Activated CD4-positive, alpha-beta T cell treated with anti-CD3 and anti-CD28 coated beads, Interleukin-10, Interleukin-2, amounts not matched to agents 100 ng/mL and 50 ng/mL, durations not matched to agents 16 hours and 8 hours (primary cell): ENCODE measurements at regions not wholly inside any gene's neighbourhood (a gene's known extent, or its start where the extent isn't known, plus 50 kb on each side); places are given as distances from the start of the nearest gene placed in this dataset.
"Not testable (repeated sequence)": the region's sequence is repeated elsewhere in the genome, so short reads cannot be mapped to it uniquely, and the experiment has no call there.

Experiments
- DNase-seq: peaks from one replicate; pipeline ENCODE4 v3.0.0-alpha.2; 2020

DNA sequence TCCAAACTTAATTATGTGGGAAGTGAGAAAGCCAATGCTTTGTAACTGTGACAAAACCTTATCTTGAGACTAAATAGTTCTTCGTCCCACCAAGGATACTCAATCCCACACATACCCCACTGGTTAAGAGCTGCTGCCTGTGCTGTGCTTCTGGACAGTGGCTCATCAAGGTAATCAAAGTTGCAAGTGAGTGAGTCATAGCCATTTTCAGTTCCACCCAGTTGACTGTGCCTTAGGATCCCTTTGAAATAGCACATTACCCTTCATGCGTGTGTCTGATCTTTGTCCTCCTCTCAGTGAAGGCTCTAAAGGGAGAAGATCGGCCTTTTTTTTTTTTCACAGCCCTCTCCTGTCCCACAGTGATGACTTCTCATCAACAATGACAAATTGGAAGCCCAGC lies 706.0 kb upstream of the AUTS2 start:
- no peak for DNase-seq

DNA sequence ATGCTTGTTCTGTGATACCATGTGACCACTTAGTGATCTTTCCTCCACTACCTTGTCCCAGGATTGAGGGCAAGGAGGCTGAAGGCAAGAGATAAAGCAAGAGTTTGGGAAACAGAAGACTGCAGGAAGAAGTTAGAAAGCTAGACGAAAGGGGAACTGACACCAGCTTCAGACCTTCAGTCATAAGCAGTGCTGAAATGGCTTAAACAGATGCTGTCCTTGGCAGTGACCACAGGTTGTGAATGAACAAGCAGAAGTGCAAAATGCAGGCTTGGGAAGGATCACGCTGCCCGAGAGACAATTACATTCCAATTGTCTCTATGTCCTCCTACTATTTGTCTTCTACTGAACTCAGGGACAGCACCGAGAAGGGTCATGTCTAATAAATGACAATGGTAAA lies 704.9 kb upstream of the AUTS2 start:
- no peak for DNase-seq

DNA sequence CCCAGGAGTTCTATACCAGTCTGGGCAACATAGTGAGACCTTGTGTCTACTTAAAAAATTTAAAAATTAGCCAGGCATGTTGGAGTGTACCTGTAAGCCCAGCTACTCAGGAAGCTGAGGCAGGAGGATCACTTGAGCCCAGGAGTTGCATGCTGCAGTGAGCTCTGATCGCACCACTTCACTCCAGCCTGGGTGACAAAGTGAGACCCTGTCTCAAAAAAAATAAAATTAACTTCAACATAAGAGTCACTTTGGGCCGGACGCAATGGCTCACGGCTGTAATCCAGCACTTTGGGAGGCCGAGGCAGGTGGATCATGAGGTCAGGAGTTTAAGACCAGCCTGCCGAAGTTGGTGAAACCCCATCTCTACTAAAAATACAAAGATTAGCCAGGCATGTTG lies 699.1 kb upstream of the AUTS2 start:
- DNase-seq: not testable (repeated sequence)

DNA sequence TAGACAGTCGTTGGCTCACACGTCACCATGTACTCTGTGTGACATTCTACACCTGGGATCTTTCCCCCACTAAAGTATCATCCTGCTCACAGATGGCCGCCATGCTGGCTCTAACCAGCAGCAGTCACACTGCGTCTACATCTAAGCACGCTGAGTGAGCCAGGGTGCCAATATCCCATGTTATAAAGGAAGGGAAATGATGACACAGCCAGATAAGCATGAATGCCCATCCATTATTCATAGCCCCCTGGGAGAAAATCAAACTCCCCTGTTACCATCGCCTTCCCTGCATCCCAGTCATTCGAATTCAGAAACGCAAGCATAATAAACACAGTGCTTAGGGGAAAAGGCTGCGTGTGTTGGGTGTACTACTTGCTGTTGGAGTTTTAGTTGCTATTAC lies 698.2 kb upstream of the AUTS2 start:
- no peak for DNase-seq

DNA sequence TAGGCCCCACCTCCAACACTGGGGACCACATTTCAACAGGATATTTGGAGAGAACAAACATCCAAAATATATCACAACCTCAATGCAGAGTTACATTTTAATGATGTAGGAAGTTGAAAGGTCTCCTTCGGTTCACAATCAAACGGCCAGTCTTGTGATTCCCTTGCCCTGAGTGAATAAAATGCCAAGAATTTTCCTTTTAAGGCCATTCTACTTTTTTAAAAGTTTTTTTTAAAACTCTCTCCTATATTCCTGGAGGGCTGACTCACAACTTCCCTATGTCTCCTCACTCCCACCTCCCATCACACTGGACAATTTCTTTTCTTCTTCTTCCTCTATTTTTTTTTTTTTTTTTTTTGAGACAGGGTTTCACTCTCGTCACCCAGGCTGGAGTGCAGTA lies 693.6 kb upstream of the AUTS2 start:
- DNase-seq: no peak

DNA sequence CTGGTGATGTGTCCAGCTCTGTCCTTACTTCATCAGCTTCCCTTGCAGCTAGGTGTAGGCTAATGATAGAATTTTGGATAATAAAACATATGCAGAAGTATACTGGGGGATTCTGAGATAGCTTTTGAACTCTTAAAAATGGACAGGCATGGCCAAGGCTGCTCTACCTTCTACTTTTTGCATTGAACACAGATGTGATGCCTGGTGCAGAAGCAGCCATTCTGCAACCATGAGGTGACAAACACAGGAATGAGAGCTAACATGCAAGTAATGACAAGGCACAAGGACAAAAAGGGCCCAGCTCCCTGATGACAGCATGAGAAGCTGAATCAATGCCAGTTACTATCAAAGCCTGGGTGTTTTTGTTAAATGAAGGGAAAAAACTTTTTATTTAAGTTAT lies 686.5 kb upstream of the AUTS2 start:
- DNase-seq: no peak

DNA sequence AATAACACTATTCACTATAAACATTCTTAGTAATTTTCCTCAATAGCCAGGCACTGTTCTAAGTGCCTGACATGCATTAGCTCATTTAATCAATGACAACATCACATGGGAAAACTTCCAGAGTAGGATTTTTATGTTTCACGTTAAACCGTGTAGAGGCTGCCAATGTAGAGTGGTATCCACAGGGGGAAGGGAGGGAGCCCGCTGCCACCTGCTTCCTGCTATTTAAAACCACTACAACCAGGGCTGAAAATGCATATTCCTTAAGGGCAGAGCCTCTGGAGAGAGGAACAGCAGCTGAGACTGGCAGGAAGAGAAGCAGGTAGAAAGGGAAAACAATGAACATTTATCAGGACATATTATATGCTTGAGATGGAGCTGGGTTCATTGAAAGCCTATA lies 684.3 kb upstream of the AUTS2 start:
- no peak for DNase-seq

DNA sequence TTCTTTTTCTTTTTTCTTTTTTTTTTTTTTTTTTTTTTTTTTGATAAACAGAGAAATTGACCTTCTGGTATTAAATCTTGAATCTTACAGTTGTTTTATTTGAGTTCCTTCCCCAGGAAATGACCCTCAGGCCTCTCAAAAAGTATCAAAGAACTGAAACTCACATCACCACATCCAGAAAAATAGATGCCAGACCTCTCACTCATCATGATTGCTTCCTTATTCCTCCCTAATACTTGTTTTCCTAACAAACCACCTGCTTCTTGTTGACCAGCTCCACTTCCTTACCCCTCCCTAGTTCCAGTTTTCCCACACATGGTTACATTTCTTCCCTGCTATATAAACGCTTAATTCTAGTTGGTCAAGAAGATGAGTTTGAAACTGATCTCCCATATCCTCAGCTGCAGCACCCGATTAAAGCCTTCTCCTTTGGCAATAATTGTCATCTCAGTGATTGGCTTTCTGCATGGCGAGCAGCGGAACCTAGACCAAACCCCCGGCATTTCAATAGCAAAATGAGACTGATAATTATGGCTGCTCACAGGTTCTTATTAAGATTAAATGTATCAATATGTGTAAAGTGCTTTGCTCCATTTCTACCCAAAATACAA lies 681.1 kb upstream of the AUTS2 start:
- DNase-seq: no peak

DNA sequence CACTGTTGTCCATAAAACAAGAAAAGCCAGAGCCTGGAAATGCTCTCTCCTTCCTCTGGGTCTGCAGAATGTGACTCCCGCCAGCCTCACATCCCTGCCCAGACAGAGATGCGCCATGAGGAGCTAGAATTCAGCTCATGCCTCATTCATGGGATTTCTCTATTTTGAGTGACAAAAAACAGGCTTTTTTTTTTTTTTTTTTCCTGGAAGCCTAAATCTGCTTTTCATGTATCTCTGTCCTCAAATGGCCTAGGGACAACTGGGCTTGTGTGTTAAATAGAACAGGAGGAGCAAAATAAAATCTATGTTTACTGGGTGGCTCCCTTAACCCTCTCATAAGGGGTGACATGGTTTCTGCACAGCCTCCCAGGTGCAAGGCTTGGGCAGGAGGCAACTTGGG lies 679.7 kb upstream of the AUTS2 start:
- no peak for DNase-seq

DNA sequence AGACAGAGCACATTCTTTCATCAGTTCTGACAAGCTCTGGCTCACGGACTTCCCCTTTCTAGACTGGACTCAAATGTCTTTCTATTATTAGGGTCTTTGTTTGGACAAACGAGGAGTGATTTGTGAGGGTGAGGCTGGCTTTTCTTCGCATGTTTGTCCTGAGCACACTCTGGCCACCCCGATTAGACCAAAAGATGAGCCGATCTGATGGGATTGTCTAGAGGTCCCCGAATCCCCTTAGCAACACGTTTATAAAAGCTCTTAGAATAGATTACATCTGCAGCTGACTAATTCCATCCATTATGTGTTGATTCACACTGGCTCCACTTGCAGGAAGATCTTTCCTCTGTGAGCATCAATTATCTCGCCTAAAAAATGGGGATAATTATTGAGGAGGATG lies 675.4 kb upstream of the AUTS2 start:
- no peak for DNase-seq

DNA sequence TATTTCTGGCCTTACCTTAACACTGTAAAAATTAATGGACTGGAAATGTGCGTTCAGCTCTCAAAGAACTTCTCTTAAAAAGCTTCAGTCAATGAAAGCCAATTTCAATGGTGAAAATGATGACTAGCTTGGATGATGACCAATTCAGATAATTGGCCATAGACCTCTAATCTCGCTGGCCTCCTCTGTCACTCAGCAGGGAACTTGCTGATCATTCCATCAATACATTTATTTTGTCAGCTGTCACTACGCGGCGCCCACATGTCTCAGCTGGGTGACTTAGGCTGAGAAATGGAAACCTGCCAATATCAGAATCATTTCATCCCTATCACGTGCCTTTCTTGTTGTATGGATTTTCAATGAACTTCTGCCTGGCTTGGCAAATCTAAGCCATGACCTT lies 673.0 kb upstream of the AUTS2 start:
- DNase-seq: no peak

DNA sequence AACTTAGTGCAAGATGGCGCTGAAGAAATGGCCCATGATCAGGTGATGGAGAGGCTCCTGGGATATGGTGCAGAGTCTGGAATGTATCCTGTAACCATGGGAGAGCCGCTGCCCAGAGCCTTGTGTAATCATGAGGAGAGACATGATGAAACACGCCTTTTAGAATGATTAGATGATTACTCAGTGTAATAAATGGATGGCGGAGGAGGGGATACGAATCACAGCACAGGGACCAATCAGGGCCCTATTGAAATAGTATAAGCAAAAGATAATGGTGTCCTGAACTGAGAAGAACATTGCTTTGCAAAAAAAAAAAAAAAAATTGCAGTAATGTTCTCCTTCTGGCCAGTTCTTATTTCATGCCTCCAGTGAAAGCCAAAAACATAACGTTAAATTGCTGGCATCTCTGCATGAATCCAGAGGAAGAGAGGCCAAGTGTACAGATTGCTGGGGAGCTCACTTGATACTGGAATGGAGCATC lies 668.5 kb upstream of the AUTS2 start:
- no peak for DNase-seq

DNA sequence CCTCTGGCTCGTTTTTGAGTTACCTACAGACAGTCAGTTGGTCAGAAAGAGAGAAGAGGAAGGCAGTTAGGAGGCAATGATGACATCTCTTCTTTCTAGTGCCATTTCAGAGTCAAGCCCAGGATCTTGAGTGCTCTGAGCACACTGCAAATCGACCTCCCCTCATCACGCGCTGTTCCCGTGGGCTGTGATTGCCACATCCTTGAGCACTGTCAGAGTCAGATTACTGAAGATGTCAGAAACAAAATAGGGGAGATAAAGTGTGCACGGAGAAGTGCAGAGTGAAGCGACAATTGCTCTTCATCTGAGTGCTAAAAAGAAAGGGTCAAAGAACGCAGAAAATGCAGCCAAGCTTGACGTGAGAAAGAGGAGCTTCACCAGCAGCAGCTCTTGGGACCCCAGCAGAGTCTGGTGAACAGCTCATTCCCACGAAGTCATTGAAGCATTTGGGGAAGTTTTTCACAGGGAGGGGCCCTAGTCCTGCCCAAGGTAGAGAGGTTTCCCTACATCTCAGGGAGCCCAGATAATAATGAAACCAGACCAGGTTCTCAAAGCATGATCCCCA lies 661.7 kb upstream of the AUTS2 start:
- no peak for DNase-seq

DNA sequence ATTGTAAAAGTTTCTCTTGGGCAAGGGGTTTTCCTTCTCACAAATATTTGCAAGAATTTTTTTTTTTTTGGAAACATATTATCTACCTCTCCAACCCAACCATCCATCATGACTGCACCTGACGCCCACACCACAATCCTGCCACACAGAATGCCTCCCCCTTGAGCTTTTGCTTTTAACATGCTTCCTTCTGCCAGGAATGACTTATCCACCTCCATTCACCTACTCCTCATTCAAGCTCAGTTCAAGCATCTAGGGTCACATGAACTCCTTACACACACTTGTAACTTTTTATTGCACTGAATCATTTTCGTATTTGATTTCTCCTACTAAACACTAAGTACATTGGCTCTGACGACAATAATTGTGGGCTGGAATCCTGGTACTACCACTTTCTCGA lies 660.1 kb upstream of the AUTS2 start:
- no peak for DNase-seq

DNA sequence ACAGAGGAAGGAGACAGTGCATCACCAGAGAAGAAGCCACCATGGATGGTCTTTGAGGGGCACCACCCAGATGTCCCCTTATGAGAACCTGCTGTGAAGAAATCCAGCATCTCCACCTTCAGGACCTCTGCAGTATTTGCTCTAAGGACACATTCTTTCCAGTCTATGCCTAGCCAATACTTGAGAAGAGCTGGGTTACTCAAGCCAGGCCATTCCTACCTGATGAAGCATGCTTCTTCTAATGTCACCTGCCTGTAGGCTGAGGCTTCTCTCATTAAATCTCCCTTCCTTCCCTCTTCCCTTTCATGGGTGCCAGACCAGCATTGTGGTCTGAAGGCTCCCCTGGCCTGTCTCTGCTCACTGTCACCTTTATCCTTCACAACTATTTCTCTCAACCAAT lies 654.5 kb upstream of the AUTS2 start:
- no peak for DNase-seq

DNA sequence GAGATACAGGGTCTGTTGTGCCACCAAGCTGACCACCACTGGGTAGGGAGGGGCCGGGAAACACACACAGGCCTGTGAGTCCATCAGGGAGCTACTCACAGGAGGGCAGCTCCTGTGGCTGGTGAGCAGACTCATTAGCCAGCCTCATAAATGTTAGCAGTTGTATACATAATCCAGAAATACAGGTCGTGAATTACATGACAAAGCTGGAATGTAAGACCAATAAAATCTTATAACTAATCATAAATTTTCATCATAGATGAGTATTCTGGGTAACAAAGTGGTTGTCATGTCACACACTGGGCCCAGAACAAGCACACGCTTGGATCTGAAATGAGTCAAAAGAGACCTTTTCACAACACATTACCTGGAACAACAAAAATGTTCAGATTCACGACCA lies 642.6 kb upstream of the AUTS2 start:
- DNase-seq: no peak

DNA sequence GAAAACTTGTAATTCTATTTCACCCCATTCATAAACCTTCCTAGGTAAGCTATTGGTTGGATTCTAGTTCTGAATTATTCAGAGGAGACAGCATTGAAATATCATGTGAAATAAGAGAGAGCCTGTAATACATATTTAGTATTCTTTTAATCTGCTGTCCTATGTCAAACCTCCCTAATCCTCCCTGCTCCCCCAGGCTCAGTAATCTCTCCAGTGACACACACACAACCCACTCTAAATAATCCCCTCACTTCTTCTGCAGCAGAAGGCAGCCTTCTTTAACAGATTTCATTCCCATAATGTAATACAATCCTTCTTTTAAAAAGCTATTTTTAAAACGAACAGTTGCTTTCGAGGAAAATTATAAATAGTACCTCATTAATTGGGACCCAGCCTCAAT lies 639.7 kb upstream of the AUTS2 start:
- no peak for DNase-seq

DNA sequence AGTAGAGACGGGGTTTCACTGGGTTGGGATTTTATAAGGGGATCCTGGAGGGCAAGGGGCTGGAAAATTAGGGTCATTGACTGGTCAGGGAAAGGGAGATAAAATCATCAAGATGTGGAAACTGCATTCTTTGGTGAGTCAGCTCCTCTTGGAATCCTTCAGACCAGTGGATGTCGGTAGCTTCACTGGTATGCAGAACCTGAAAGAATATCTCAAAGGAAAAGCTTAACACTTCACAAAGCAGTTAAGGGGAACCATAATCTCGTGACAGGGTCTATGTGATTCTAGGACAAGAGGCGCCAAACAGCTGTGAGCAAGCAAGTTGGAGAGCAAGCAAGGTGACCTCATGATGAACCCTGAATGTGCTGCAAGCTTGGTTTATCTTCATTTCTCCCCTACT lies 634.7 kb upstream of the AUTS2 start:
- DNase-seq: no peak

DNA sequence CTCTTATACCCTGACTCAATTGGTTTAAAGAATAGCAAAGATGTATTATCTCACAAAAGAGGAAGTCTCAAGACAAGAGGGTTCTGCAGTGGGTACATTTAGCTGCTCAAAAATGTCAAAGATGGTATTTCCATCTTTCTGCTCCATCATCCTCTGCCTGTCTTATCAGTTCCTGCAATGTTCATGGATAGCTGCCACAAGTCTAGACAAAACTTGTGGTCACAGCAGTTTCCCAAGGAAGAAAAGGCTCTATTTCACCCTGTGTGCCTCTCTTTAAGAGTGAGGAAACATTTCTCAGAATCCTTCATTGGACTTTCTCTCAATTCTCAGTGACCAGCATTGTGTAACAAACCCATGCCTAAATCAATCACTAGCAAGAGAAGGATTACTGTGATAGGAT lies 634.2 kb upstream of the AUTS2 start:
- DNase-seq: no peak

DNA sequence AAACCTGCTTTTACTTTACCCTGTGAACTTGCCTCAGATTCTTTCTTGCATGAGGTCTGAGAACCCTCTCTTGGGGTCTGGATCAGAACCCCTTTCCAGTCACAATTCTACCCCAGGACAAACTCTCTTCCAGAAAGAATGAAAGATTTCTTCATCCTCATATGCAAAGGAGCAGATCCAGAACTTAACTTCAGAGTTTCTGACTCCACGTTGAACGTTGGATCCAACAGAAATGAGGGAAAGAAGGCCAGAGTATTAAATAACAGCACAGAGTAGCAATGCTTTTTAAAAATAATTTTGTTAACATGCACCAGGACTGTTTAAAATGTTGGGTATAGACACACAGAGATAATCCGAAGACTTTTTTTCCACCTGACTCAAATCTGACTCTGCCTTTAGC lies 632.9 kb upstream of the AUTS2 start:
- no peak for DNase-seq

DNA sequence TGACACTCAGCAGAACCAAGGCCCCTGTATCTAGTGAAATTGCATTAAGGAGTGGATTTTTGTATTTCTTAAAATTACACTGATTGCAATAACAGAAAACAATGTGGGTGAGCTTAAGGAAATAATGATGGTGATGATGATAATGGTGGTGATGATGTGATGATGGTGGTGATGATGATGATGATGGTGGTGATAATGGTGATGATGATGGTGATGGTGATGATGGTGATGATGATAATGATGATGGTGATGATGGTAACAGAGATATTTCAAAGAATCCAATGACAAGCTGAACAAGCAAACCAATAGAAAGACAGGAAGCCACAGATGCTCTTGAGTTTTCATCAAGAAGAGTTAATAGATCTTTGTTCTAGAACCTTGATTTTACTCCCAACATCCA lies 630.7 kb upstream of the AUTS2 start:
- no peak for DNase-seq

DNA sequence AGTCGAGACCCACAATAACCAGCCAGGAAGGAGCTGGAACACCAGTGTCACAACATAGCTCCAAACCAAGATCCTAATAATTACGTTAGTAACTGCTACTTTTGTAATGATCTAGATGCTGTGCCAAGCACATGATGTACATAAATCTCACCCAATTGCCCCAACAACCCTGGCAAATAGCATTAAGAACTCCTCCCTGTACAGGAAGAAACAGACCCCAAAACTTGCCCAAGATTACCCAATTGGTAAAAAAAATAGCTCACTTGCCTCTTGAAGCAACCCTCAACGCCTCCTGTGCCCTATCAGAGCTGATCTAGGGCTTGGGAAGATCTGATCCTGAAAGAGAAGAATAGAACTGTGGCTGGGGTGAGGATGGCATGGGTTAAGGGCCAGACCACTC lies 628.7 kb upstream of the AUTS2 start:
- no peak for DNase-seq

DNA sequence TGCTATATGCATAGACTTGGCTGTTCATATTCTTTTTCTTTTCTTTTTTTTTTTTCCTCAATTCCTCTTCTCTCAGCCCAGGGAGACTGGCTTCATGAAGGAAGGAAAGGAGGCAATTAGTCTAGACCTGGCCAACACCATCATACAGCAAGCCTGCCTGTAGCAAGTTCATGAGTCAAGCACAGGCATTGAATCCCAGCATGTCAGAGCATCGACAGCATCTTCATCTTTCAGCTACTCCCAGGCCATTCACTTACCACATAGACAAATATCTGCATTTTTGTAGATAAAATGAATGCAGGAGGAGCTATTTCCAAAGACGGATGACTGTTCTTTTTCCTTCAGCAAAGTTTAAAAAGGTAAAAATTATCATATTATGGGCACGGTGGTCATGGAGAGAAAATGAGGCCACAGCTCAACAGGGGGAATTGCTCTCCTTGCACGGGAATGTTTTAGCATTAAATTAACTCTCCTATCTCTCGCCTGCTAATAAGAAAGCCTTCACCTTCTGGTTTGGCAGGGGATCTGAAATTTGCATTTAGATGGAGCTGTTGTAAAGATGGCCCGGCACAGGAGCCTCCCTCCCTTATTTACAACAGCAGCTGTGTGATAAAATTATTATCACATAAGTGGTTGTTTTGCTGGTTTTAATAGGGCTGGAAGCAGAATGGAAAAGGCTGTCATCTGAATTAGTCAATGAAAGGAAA lies 626.5 kb upstream of the AUTS2 start:
- DNase-seq: no peak

DNA sequence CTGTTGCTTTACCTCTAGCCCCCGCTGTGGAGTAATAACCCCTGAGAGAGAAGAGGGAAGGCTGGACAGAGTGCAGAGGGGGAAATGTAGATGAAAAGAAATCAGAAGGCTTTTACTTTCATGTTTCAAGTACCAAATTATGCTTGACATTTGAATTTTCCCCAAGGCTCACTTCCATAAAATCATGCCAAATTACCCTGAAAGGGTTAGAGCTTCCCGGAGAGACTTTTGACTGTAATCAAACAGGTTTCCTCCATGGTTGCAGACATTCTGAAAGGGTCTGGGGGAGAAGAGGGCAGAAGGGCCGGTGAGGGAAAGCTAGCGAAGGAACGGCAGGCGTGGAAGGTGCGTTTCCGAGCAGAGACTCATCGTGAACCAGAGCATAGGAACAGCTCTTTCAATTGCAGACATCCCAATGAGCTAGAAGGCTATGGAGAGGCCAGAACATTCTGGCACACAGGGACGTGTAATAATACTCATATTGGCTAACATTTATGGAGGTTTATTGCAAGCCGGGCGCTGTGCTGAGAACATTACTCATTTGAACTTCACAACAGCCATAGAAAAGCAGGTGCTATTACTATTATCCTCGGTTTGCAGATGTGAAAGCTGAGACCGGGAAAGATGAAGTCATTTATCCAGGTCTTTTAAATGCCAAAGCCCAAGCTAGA lies 620.8 kb upstream of the AUTS2 start:
- DNase-seq: no peak
